ENCODE measurements at regions not wholly inside any gene's neighbourhood (a gene's known extent, or its start where the extent isn't known, plus 50 kb on each side); places are given as distances from the start of the nearest gene placed in this dataset.

DNA sequence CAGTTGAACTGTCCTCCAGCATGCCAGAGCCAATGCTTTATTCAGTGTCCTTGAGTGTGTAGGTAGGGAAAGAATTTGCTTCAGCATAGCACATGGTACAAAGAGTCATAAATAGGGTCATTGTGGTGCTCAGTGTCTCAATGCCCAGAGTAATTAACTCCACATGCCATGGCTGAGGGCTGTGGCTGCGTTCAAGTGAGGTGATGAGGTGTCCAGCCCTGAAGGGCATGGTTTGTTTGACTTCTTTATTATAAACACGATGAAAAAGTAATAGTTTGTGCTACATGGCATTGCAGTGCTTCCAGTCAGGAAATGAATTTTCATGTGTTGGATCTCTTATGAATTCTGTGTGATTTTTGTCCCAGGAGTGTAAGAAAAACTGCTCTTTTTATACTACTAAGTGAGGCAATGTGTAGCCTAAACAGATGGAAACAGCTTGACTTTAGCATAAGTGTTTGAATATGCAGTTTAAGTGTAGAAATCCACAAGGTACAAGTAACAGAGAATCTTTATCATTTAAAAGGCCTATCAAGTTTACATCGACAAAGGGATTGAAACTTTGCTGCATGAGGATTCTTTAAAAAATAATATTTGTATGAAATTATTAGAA is 507.9 kb upstream of the CDH2 start:
- 70 to 73% methylated on average over 3 of the region's 3 CpGs for WGBS, 2 donors
- no peak for TF ChIP-seq POLR2A (IDR thresholded peaks at IDR 0.05)
- TF ChIP-seq, protein P1, sequence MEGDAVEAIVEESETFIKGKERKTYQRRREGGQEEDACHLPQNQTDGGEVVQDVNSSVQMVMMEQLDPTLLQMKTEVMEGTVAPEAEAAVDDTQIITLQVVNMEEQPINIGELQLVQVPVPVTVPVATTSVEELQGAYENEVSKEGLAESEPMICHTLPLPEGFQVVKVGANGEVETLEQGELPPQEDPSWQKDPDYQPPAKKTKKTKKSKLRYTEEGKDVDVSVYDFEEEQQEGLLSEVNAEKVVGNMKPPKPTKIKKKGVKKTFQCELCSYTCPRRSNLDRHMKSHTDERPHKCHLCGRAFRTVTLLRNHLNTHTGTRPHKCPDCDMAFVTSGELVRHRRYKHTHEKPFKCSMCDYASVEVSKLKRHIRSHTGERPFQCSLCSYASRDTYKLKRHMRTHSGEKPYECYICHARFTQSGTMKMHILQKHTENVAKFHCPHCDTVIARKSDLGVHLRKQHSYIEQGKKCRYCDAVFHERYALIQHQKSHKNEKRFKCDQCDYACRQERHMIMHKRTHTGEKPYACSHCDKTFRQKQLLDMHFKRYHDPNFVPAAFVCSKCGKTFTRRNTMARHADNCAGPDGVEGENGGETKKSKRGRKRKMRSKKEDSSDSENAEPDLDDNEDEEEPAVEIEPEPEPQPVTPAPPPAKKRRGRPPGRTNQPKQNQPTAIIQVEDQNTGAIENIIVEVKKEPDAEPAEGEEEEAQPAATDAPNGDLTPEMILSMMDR (IDR thresholded peaks at IDR 0.05): no peak
- intact Hi-C loops (cut with DNase I): no loop called here

DNA sequence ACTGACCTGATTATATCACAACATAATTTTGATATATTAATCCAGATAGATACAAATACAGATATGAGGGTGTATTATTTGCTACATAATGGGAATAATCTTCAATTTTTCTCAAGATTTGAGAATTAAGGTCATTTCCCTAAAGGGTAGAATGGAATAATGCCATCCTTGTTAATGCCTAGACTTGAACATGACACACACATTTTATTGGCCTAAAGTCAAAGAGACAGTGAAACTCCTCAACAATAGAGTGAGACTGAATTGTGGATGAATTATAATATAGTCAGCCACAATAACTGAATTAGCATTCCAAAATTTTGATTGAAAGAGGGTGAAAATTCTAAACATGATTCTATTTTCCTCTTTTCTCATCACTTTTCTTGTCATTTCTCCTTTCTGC is 506.0 kb upstream of the CDH2 start:
- Histone ChIP-seq H3K4me3 (replicated peaks in 1 of 3) (no peak overlapping the region), H3K27ac (no peak overlapping the region), H3K27me3 (no peaks in the 10 kb centered on the region), H3K4me1 (no peaks in the 10 kb centered on the region), H3K9me3 (no peaks in the 10 kb centered on the region), H3K36me3 (no peaks in the 10 kb centered on the region)
- DNase-seq: no peak
- intact Hi-C loops (cut with DNase I): no loop called here
- TF ChIP-seq, protein P1 (IDR thresholded peaks at IDR 0.05): no peak
- TF ChIP-seq POLR2A (IDR thresholded peaks at IDR 0.05): no peak

More for the DNA sequence above, 507.9 kb upstream of the CDH2 start:
- Histone ChIP-seq H3K9me3 (no peaks in the 10 kb centered on the region), H3K4me1 (no peaks in the 10 kb centered on the region), H3K27ac (no peak overlapping the region), H3K27me3 (no peaks in the 10 kb centered on the region), H3K36me3 (no peaks in the 10 kb centered on the region), H3K4me3 (replicated peaks in 1 of 3) (no peak overlapping the region)
- DNase-seq: no peak

DNA sequence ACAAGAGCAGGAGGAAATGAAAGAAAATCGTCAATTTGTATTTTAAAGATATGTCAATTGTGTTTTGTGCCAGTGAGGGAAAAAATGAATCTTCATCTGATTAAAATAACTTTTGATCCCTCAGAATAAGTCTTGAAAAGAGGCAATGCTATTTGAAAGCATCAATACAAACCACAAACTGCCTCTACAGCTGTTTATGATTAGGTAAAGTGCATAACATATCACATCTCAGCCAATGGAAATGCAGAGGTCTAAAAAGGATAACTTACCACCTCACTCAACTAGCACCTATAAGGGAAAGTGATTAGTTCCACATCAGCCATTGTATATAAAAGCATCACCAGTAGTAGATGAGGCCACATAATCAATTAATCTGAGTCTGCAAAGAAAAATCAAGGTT is 492.2 kb upstream of the CDH2 start:
- no peaks in the 10 kb centered on the region for H3K27me3 ChIP-seq
- TF ChIP-seq, protein P1 (IDR thresholded peaks at IDR 0.05): no peak
- no peak for TF ChIP-seq POLR2A (IDR thresholded peaks at IDR 0.05)
- 87 to 97% methylated on average over 1 of the region's 1 CpG for WGBS, 2 donors
- H3K4me1 ChIP-seq: no peaks in the 10 kb centered on the region
- intact Hi-C loops (cut with DNase I): no loop called here
- no peaks in the 10 kb centered on the region for H3K36me3 ChIP-seq
- no peak for DNase-seq
- no peak overlapping the region for H3K27ac ChIP-seq
- no peak overlapping the region for H3K4me3 ChIP-seq (replicated peaks in 1 of 3)
- H3K9me3 ChIP-seq: no peaks in the 10 kb centered on the region

DNA sequence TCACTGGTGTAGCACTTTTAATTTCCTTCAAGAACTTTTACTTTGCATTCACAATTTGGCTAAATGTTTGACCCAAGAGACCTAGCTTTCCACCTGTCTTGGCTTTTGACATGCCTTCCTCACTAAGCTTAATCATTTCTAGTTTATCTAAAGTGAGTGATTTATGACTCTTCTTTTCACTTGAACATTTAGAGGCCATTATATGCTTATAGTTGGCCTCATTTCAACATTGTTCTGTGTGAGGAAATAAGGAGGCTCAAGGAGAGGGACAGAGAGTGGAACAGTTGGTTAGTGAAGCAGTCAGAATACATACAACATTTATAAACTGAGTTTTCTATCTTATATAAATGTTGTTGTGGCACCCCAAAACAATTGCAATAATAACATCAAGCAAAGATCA is 489.3 kb upstream of the CDH2 start:
- Histone ChIP-seq H3K4me1 (no peaks in the 10 kb centered on the region), H3K36me3 (no peaks in the 10 kb centered on the region), H3K27me3 (no peaks in the 10 kb centered on the region), H3K27ac (no peak overlapping the region), H3K4me3 (replicated peaks in 1 of 3) (no peak overlapping the region), H3K9me3 (no peaks in the 10 kb centered on the region)
- TF ChIP-seq, protein P1 (IDR thresholded peaks at IDR 0.05): no peak
- no peak for TF ChIP-seq POLR2A (IDR thresholded peaks at IDR 0.05)
- intact Hi-C loops (cut with DNase I): no loop called here
- DNase-seq: no peak

DNA sequence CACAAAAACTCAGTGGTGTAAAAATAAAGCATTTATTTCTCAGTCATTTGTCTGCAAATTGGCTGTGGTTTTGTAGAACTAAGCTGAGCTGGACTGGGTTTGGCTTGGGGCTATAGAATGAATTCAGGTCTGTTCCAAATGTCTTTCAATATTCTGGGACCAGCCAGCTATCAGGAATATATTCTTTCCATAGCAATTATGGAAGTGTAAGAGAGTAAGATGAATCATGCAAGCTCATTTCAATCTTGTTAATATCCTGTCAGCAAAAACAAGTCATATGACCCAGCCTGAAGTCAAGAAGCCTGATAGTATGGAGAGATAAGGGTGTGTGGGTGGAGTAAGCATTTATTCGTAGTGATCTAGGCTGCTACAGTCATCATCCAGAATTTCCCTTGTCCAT is 481.0 kb upstream of the CDH2 start:
- Histone ChIP-seq H3K4me1 (no peaks in the 10 kb centered on the region), H3K27me3 (no peaks in the 10 kb centered on the region), H3K36me3 (no peaks in the 10 kb centered on the region), H3K9me3 (no peaks in the 10 kb centered on the region), H3K4me3 (replicated peaks in 1 of 3) (no peak overlapping the region), H3K27ac (no peak overlapping the region)
- intact Hi-C loops (cut with DNase I): no loop called here
- WGBS, 2 donors: 54% methylated on average over 1 of the region's 1 CpG
- no peak for DNase-seq
- TF ChIP-seq, protein P1 (IDR thresholded peaks at IDR 0.05): no peak
- TF ChIP-seq POLR2A (IDR thresholded peaks at IDR 0.05): no peak
